H4 (cell line): ENCODE measurements at regions not wholly inside any gene's neighbourhood (a gene's known extent, or its start where the extent isn't known, plus 50 kb on each side); places are given as distances from the start of the nearest gene placed in this dataset.

Source experiments
- DNase-seq: peaks from one replicate; pipeline ENCODE4 v3.0.0-alpha.2; 2015; ENCODE audit warnings: low spot score

DNA sequence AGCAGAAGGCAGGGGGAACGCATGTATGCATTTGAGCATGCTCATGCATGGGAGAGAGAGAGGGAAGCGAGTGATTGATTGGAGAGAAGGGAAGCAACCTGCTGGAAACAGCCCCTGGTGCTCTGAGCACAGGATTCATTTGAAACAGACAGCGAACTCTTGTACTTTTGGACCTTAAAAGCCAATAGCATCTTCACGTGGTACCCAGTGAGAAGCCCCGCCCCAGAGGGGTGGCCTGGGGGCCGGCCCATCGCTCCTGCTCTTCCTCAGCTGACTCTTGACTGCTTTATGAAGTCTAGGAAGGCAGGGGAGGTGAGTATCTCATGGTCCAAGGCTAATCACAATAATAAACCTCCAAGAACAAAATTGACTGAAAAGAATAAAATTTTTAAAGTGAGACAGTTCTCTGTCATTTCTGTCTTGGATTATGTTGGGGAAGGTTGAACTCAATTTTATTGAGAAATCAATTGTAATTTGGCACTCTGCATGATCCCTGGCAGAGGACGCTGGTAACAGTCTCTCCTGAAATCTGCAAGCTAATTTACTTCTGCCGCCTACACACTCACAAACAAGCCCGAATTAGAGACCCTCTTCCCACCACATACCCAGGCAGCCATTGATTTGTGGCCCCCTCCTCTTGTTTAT, 168.2 kb upstream of the PPARGC1A start:
- DNase-seq, result no peak

DNA sequence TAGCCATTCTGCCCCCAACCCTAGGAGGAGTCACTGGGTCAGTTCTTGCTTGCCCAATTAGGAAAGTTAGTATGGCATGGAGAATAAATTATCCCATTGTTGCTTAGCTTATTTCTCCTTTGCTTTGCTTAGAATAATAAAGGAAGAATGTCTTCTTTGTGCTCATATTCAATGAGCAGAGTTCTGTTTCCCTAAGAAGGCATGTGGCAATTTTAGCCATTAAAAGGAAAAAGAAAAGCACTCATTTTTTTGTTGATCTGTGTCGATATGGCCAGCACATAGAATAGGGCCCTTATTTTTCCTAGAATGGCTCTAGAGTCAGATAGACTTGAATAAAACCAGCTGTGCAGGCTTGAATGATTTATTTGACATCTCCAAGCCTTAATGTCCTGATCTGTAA, 166.4 kb upstream of the PPARGC1A start:
- DNase-seq, result no peak

DNA sequence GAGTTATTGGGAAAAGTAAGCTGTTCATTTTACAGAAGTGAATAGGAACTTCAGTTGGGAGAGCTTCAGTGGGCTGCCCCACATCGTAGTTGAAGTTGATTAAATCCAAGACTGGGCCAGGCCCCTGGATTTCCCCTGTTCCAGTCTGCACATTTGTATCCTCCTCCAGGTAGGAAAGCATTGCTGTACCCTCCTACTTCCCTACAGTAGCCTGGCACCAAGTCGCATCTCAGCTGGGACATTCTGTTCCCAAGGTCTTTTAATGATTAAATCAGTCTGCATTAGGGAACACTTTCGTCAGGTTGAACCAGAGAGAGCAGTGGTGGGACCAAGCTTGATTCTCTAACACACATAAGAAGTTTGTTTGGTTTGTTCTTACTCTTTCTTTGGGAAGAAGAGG, 165.8 kb upstream of the PPARGC1A start:
- no peak for DNase-seq

GRCh38 chr4:24054910-24055309, 165.1 kb upstream of the PPARGC1A start:
- no peak for DNase-seq

- DNase-seq, result no peak
These were observed 164.1 kb upstream of the PPARGC1A start for GRCh38 chr4:24053934-24054333.

GRCh38 chr4:24044610-24045589, 155.1 kb upstream of the PPARGC1A start:
- DNase-seq, result no peak

DNA sequence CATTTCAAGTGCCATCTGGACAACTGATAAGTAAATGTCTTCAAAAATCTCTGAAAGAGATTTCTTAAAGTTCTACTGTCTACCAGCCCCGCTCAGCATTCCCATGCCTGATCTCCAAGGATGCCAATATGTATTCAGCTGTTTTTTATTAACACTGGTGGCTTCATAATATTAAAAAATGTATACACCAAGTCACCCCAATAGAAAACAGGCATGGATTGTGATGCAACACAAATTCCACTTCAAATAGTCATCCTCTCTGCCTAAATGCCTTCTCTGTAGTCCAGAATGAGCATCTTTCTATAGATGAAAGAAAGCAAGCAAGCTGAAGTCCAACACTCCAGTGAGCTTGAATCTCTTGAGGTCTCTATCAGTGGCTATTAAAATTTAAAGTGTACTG, 152.2 kb upstream of the PPARGC1A start:
- no peak for DNase-seq

GRCh38 chr4:24040811-24041210, 151.0 kb upstream of the PPARGC1A start:
- no peak for DNase-seq

DNA sequence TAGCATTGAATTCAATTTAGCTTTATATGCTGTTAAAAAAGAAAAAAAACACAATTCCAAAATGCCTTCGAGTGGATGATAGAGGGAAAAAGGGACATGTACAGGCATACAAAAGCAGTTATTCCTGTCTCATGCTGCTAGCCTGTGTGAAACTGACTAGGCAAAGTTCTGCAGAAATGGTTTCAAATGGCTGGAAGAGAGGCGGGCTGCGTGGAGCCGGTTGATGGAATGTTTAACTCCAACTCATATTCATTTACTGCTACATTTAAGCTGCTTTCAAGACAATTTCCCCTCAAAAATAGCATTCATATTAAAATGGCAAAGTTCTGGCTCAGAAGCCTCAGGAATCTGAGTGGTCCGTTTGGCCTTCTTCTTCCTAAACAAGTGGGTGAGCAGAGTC, 143.8 kb upstream of the PPARGC1A start:
- DNase-seq, result no peak

DNA sequence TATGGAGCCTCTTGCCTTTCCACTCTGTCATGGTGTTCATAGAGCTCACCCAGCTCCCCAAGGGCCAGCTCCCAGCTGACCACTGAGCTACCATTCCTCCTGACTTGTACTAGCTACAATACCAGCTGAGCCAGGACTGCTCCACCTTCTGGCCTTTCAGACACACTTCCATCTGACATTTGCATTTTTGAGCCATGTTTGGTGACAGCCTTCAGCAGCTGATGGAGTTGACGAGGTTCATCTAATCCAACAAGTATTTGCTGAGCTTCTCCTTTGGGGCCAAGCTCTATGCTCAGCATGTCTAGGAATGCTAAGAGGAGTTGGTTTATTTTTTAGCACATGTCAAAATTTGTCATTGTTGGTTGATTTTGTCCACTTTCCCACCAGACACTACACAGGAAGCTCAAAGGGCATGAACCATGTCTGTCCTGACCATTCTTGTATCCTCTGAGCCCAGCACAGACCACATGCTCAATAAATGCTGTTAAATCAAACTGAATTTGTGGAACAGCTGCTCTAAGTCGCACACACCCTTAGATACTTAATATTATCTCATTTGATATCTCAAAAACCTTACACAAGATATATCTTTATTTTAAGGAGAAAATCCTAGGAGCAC, 142.6 kb upstream of the PPARGC1A start:
- peak; percentile 39 for DNase-seq

- DNase-seq, result no peak
These were observed 136.7 kb upstream of the PPARGC1A start for GRCh38 chr4:24026596-24026995.

DNA sequence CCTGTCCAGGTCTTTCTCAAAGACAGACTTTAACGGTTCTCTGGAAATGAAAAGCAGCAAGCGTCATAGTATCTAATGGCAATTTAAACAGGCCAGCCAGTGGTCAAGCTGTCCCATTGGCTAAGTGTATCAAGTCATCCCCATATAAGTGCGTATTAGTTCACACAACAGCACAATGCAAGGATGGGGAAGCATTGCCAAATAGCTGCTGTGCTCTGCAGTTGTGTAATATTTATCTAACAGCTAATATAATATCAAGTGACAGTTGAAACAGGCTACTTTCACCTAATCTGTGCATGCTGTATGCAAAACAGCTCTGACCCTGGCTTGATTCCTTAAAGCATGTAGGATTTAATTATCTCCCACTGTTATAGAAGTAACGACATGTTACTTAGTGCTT, 134.8 kb upstream of the PPARGC1A start:
- no peak for DNase-seq

- no peak for DNase-seq
These were observed 134.3 kb upstream of the PPARGC1A start for GRCh38 chr4:24024157-24024556.

GRCh38 chr4:24015782-24016181, 125.9 kb upstream of the PPARGC1A start:
- no peak for DNase-seq

DNA sequence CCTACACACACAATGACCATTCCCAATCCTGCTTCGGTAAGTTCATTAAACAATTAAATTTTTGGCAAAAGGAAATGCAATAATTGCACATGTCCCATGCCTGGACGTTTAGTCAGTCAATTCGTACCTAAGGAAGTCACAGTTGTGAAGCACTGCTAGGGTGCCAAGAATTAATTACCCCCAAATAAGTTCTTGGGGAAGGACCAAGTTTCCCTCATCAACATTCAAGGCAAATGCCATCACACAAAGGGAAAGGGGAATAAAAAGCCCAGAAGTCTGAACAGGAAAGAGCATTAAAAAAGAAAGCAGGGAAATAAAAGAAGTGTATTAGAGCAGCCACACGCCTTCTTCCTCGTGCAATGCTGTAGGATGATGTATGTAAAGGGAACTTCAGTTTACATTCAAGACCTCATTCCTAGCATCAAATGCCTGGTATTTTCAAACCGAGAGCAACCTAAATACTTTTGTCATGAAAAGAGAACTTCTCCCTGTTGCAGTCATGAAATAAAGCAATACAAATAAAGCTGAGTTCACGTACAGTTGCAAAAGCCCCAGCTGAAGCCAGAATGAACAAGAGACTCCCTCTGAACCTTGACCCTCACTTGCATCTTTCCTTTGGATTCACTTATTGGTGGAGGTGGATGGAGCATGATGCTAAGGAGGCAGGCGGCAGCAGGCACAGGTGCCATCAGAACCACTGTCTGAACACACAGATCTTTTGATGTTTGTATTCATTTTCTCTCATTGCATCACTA, 124.0 kb upstream of the PPARGC1A start:
- no peak for DNase-seq

GRCh38 chr4:24010994-24011393, 121.1 kb upstream of the PPARGC1A start:
- DNase-seq, result no peak

DNA sequence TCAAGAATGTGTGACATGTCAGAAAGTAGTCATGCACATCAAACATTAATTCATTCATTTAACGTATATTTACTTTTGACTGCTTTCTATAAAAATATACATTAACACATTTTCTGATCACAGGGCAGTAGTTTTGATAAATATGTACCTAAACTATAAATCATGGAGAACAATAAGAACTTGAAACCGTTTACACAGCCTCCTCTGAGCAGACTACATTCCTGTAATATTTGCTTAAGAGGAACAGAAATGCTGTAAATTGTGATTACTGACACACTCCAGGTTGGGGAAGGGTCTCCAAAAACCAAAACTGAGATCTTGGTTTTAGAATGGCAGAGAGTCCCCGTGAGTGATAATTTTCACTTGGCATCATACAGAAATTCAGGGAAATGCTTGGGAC, 120.7 kb upstream of the PPARGC1A start:
- DNase-seq, result no peak

- no peak for DNase-seq
These were observed 118.0 kb upstream of the PPARGC1A start for GRCh38 chr4:24007860-24008261.

DNA sequence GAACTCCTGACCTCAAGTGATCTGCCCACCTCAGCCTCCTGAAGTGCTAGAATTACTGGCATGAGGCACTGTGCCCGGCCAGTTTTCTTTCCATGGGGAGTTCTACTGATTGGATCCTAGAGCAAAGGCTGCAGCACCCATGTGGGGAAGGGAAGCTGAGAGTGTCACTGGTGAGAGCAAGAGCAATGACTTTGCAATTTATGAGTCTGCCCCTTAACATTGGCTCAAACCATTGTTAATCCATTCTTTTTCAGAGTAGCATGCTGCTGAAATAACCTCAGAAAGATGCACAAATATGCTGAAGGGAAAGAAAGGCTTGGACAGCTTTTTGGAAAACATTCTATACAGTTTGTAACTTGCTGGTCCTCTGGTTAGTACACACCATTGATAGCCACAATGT, 116.4 kb upstream of the PPARGC1A start:
- no peak for DNase-seq

DNA sequence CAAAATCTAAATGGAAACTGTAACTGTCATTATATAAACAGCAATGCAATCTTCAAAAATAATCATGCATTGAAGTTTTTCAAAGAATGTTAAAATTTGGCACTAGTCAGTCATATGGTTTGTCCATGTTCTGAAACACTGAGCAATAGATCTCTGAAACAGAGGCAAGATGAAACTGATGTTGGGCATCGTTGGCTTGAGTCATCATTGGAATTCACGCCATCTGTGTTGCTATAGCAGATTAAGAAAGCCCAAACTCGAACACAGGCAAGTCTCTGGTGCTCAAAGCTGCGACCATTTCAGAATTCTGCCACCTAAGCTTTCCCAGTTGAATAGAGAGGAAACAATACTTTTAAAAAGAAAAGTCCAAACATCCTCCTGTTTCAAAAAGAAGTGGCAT, 114.1 kb upstream of the PPARGC1A start:
- DNase-seq, result no peak

- no peak for DNase-seq
These were observed 113.6 kb upstream of the PPARGC1A start for GRCh38 chr4:24003496-24003895.

DNA sequence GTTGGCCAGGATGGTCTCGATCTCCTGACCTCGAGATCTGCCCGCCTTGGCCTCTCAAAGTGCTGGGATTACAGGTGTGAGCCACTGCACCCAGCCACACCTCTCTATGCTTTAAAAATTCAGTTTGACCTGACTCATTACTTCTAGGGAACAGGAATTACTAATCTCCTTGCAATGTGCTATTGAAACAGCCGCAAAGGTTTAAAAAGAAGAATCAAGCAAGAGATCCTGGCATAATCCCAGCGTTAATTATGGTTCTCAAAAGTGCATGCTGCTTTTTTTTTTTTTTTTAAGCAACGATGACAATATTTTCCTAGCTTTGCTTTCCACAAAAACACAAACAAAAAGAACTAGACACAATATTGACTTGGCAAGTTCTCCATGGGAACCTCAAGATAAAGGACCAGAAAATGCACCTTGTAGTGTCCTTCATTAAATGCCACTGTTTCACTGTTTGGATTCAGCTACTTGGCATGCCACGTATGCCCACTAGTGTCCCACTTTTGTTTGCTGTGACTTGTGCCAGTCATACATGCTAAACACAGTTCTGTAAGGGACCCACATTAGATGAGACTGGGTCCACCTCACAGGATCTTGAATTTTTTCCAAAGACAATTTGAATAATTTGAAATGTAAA, 112.6 kb upstream of the PPARGC1A start:
- DNase-seq, result peak; percentile 20
